Breast epithelium (tissue), 4 donors: ENCODE measurements at regions not wholly inside any gene's neighbourhood (a gene's known extent, or its start where the extent isn't known, plus 50 kb on each side); places are given as distances from the start of the nearest gene placed in this dataset.

ENCODE experiments used
- DNase-seq, 2 donors: peaks; one replicate each; pipeline ENCODE4 v3.0.0-alpha.2; 2019; ENCODE audit warnings: low spot score in 2 of 2
- H3K27ac ChIP-seq, 2 donors: fragments of 200-600 bp; sonication (generic) in 1 of 2; one replicate each; pipeline ENCODE4 v1.5.1; 2016 to 2019; ENCODE audit warnings: mild to moderate bottlenecking in 1 of 2
- H3K27me3 ChIP-seq, 2 donors: fragments of 200-600 bp; sonication (generic) in 1 of 2; one replicate each; pipeline versions ENCODE4 v1.5.1 to v1.6.0; 2017 to 2019; ENCODE audit warnings: control low read depth in 1 of 2, mild to moderate bottlenecking in 1 of 2
- H3K36me3 ChIP-seq: fragments of 200-600 bp; one replicate; pipeline ENCODE4 v1.5.1; 2019
- H3K4me1 ChIP-seq, 2 donors: fragments of 200-600 bp; sonication (generic); one replicate each; pipeline ENCODE4 v1.5.1; 2016 to 2019; ENCODE audit warnings: control low read depth in 1 of 2
- H3K4me3 ChIP-seq, 3 donors: fragments of 200-600 bp; sonication (generic); 1 replicate in 2 of 3; 2 replicates in 1 of 3; pipeline ENCODE4 v1.5.1; 2016 to 2019; ENCODE audit warnings: mild to moderate bottlenecking in 3 of 3, moderate library complexity in 2 of 3
- H3K9me3 ChIP-seq, 2 donors: fragments of 200-600 bp; sonication (generic) in 1 of 2; one replicate each; pipeline ENCODE4 v1.5.1; 2016 to 2019; ENCODE audit warnings: control low read depth in 1 of 2
- CTCF ChIP-seq, 3 donors: fragments of 450-650 bp; IDR thresholded peaks; one replicate each; pipeline ENCODE4 v1.5.1; 2016 to 2017; ENCODE audit warnings: antibody characterized with exemption in 3 of 3, mild to moderate bottlenecking in 3 of 3, moderate library complexity in 3 of 3
- POLR2A ChIP-seq: fragments of 450-650 bp; IDR thresholded peaks from one replicate; pipeline ENCODE4 v1.6.1; 2016; ENCODE audit warnings: antibody characterized with exemption, mild to moderate bottlenecking, moderate library complexity
- POLR2AphosphoS5 ChIP-seq, 3 donors: sonication (generic); formaldehyde crosslinking; IDR thresholded peaks; one replicate each; pipeline ENCODE4 v1.6.1; 2017; ENCODE audit warnings: antibody characterized with exemption in 3 of 3
- intact Hi-C: fragments of 100-400 bp; cut with DNase I; formaldehyde crosslinking; loops from one replicate; pipeline ENCODE4 v1.15.1; 2023; ENCODE audit warnings: low total_unique reads

GRCh38 chr1:221392453-221392852 is 349.4 kb downstream of the DUSP10 start:
- TF ChIP-seq POLR2AphosphoS5 (IDR thresholded peaks at IDR 0.05) = peak in 2 of 3 donors; percentile 22 to 27
- TF ChIP-seq POLR2A = no peak
- TF ChIP-seq CTCF (IDR thresholded peaks at IDR 0.05) = no peak
- Histone ChIP-seq H3K36me3 (no peaks in the 10 kb centered on the region), H3K9me3 (peaks cover 0 to 4% of the 10 kb centered on the region in 2 donors), H3K4me1 (peaks cover 0 to 3% of the 10 kb centered on the region in 2 donors), H3K27me3 (no peaks in the 10 kb centered on the region), H3K27ac (no peak overlapping the region), H3K4me3 (no peak overlapping the region)
- intact Hi-C loops = no loop called here
- peak in 1 of 2 donors; percentile 29 for DNase-seq

DNA sequence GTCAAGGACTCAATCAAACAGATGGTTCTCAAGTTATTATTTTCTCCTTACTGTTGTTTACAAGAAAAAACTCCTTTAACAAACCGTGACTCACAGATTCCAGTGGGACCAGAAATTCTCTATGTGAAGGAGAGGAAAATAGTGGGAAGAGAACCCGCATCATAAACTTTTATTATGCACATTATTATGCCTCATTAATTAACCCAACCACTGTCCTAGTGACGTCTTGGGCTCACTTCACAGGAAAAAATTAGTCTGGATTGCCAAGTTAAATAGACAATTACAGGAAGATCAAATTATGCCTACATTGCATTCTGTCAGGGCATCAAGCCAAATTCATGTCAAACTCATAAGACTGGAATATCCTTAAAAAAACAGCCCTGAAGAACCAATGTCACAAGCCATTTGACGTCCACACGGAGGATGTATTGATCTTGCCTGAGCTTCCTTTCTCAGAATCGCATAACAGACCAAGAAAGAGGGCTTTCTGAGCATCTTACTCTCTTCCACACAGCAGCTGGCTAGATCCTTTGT is 347.8 kb downstream of the DUSP10 start:
- peaks cover 0 to 3% of the 10 kb centered on the region in 2 donors for H3K4me1 ChIP-seq
- no peaks in the 10 kb centered on the region for H3K27me3 ChIP-seq
- intact Hi-C loops = no loop called here
- H3K4me3 ChIP-seq = no peak overlapping the region
- DNase-seq = no peak
- TF ChIP-seq POLR2A (no peak), POLR2AphosphoS5 (IDR thresholded peaks at IDR 0.05) (no peak), CTCF (IDR thresholded peaks at IDR 0.05) (no peak)
- H3K9me3 ChIP-seq = peaks cover 0 to 4% of the 10 kb centered on the region in 2 donors
- H3K27ac ChIP-seq = no peak overlapping the region
- H3K36me3 ChIP-seq = no peaks in the 10 kb centered on the region

- Histone ChIP-seq H3K4me3 (no peak overlapping the region), H3K27me3 (no peaks in the 10 kb centered on the region), H3K36me3 (no peaks in the 10 kb centered on the region), H3K27ac (no peak overlapping the region), H3K9me3 (peaks cover 0 to 4% of the 10 kb centered on the region in 2 donors), H3K4me1 (peaks cover 0 to 3% of the 10 kb centered on the region in 2 donors)
- no peak for DNase-seq
- intact Hi-C loops = no loop called here
- no peak for TF ChIP-seq POLR2AphosphoS5 (IDR thresholded peaks at IDR 0.05)
- no peak for TF ChIP-seq POLR2A
- no peak for TF ChIP-seq CTCF (IDR thresholded peaks at IDR 0.05)
These were observed 345.4 kb downstream of the DUSP10 start for GRCh38 chr1:221396526-221396925.

- peak in 1 of 2 donors; percentile 19 for DNase-seq
- Histone ChIP-seq H3K27ac (no peak overlapping the region), H3K9me3 (peaks cover 0 to 4% of the 10 kb centered on the region in 2 donors), H3K27me3 (no peaks in the 10 kb centered on the region), H3K36me3 (no peaks in the 10 kb centered on the region), H3K4me3 (no peak overlapping the region), H3K4me1 (peaks cover 0 to 3% of the 10 kb centered on the region in 2 donors)
- intact Hi-C loops = no loop called here
- no peak for TF ChIP-seq POLR2A
- no peak for TF ChIP-seq CTCF (IDR thresholded peaks at IDR 0.05)
- no peak for TF ChIP-seq POLR2AphosphoS5 (IDR thresholded peaks at IDR 0.05)
These were observed 344.7 kb downstream of the DUSP10 start for GRCh38 chr1:221397141-221397540.

DNA sequence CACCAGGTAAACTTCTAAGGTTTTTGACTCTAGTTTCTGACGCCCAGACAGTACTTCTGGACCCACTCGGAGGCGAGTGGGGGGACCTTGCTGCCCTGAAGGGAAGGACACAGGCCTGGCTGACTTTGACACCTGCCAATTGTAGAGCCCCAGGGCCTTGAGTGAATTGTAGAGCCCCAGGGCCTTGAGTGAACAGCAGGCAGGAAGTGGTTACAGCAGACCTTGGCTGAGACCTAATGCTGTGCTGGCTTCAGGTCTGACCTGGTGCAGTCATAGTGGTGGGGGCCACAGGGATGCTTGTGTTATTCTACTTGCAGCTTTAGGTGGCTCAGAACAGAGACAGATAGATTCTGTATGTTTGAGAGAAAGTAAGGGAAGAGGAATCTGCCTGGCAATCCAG is 344.3 kb downstream of the DUSP10 start:
- no peak for DNase-seq
- Histone ChIP-seq H3K4me3 (no peak overlapping the region), H3K4me1 (peaks cover 0 to 3% of the 10 kb centered on the region in 2 donors), H3K27ac (no peak overlapping the region), H3K36me3 (no peaks in the 10 kb centered on the region), H3K9me3 (peaks cover 0 to 4% of the 10 kb centered on the region in 2 donors), H3K27me3 (no peaks in the 10 kb centered on the region)
- intact Hi-C loops = no loop called here
- no peak for TF ChIP-seq CTCF (IDR thresholded peaks at IDR 0.05)
- no peak for TF ChIP-seq POLR2A
- TF ChIP-seq POLR2AphosphoS5 (IDR thresholded peaks at IDR 0.05) = no peak
